Neural cell (in vitro differentiated cells): ENCODE measurements at regions not wholly inside any gene's neighbourhood (a gene's known extent, or its start where the extent isn't known, plus 50 kb on each side); places are given as distances from the start of the nearest gene placed in this dataset.

Source experiments
- H2AFZ ChIP-seq: fragments of 200-600, 300-800 bp; sonication (generic), shearing (Covaris generic); 2 replicates; pipeline ENCODE4 v1.6.0; 2014; ENCODE audit warnings: low read depth, mild to moderate bottlenecking, antibody characterized with exemption, low read length, moderate library complexity
- H3F3A ChIP-seq: fragments of 200-600 bp; shearing (Covaris generic); 2 replicates; pipeline ENCODE4 v1.6.1; 2016; ENCODE audit warnings: mild to moderate bottlenecking, moderate library complexity, mixed read lengths, antibody characterized with exemption, low read length; ENCODE audit not compliant: insufficient read depth, poor library complexity, severe bottlenecking
- H3K27ac ChIP-seq: fragments of 200-600, 300-800 bp; sonication (generic), shearing (Covaris generic); 2 replicates; pipeline ENCODE4 v1.5.1; 2014; ENCODE audit warnings: mild to moderate bottlenecking, low read length, moderate library complexity
- H3K27me3 ChIP-seq: fragments of 300-800, 200-600 bp; sonication (generic), shearing (Covaris generic); 2 replicates; pipeline ENCODE4 v1.6.0; 2014; ENCODE audit warnings: mild to moderate bottlenecking, low read depth, low read length, moderate library complexity; ENCODE audit not compliant: insufficient read depth
- H3K36me3 ChIP-seq: fragments of 300-800, 200-600 bp; sonication (generic), shearing (Covaris generic); 2 replicates; pipeline ENCODE4 v1.5.1; 2014; ENCODE audit warnings: mild to moderate bottlenecking, antibody characterized with exemption, low read length, moderate library complexity; ENCODE audit not compliant: insufficient read depth
- H3K4me2 ChIP-seq: fragments of 300-800, 200-600 bp; sonication (generic), shearing (Covaris generic); 2 replicates; pipeline ENCODE4 v1.6.0; 2014; ENCODE audit warnings: mild to moderate bottlenecking, low read length
- H3K4me3 ChIP-seq: fragments of 300-800, 200-600 bp; sonication (generic), shearing (Covaris generic); 2 replicates; pipeline ENCODE4 v1.5.1; 2014; ENCODE audit warnings: mild to moderate bottlenecking, low read length, moderate library complexity
- H3K79me2 ChIP-seq: fragments of 200-600 bp; shearing (Covaris generic); replicated peaks from 2 replicates; pipeline ENCODE4 v1.6.0; 2014; ENCODE audit warnings: mild to moderate bottlenecking, low read length, moderate library complexity; ENCODE audit not compliant: insufficient read depth
- H3K9ac ChIP-seq: fragments of 300-800, 200-600 bp; sonication (generic), shearing (Covaris generic); 2 replicates; pipeline ENCODE4 v1.6.1; 2016; ENCODE audit warnings: mild to moderate bottlenecking, low read length, mixed read lengths
- H3K9me2 ChIP-seq: fragments of 200-600 bp; shearing (Covaris generic); 2 replicates; pipeline ENCODE4 v1.6.1; 2016; ENCODE audit warnings: mild to moderate bottlenecking, low read length, mixed read lengths; ENCODE audit not compliant: insufficient read depth
- H3K9me3 ChIP-seq: fragments of 200-600, 300-800 bp; sonication (generic), shearing (Covaris generic); 2 replicates; pipeline ENCODE4 v1.6.1; 2016; ENCODE audit warnings: mild to moderate bottlenecking, mixed run types, low read length, moderate library complexity, mixed read lengths
- H4K20me1 ChIP-seq: fragments of 200-600 bp; shearing (Covaris generic); 2 replicates; pipeline ENCODE4 v1.6.1; 2016; ENCODE audit warnings: mild to moderate bottlenecking, mixed run types; ENCODE audit not compliant: insufficient read depth
- CTCF ChIP-seq: fragments of 450-650 bp; IDR thresholded peaks from 2 replicates; pipeline ENCODE4 v1.5.1; 2014; ENCODE audit warnings: antibody characterized with exemption, mild to moderate bottlenecking, moderate library complexity; ENCODE audit not compliant: poor library complexity, severe bottlenecking
- EP300 ChIP-seq: fragments of 450-650 bp; conservative IDR thresholded peaks from 2 replicates; pipeline ENCODE4 v1.6.1; 2014; ENCODE audit warnings: antibody characterized with exemption, mild to moderate bottlenecking, moderate library complexity; ENCODE audit not compliant: poor library complexity, severe bottlenecking
- EZH2 ChIP-seq: fragments of 200-600, 300-800 bp; shearing (Covaris generic), sonication (generic); IDR thresholded peaks from 2 replicates; pipeline ENCODE4 v1.6.1; 2014; ENCODE audit warnings: antibody characterized with exemption, low read length, borderline replicate concordance, mild to moderate bottlenecking; ENCODE audit not compliant: insufficient read depth, poor library complexity, severe bottlenecking
- MXI1 ChIP-seq: fragments of 450-650 bp; conservative IDR thresholded peaks from 2 replicates; pipeline ENCODE4 v1.6.1; 2014; ENCODE audit warnings: antibody characterized with exemption, mild to moderate bottlenecking; ENCODE audit not compliant: poor library complexity, severe bottlenecking
- POLR2AphosphoS5 ChIP-seq: IDR thresholded peaks from 2 replicates; pipeline ENCODE4 v1.6.1; 2012
- RAD21 ChIP-seq: fragments of 450-650 bp; conservative IDR thresholded peaks from 2 replicates; pipeline ENCODE4 v1.6.1; 2014; ENCODE audit warnings: antibody characterized with exemption, mild to moderate bottlenecking, moderate library complexity
- REST ChIP-seq: IDR thresholded peaks from 2 replicates; pipeline ENCODE4 v1.6.1; 2012; ENCODE audit warnings: borderline replicate concordance
- SMC3 ChIP-seq: fragments of 450-650 bp; conservative IDR thresholded peaks from 2 replicates; pipeline ENCODE4 v1.6.1; 2014; ENCODE audit warnings: antibody characterized with exemption, mild to moderate bottlenecking, moderate library complexity; ENCODE audit not compliant: poor library complexity
- TAF1 ChIP-seq: IDR thresholded peaks from 2 replicates; pipeline ENCODE4 v1.6.1; 2012; ENCODE audit warnings: low read depth

GRCh38 chr14:66074537-66074936, 411.6 kb upstream of the CCDC196 start:
- Histone ChIP-seq H3K4me3 (peak overlapping the region; percentile 31), H3K27ac (peak overlapping the region; percentile 89), H3K27me3 (no peaks in the 10 kb centered on the region), H3F3A (no peaks in the 10 kb centered on the region), H3K4me2 (peak overlapping the region; percentile 41), H2AFZ (peak overlapping the region; percentile 17), H3K9me3 (no peaks in the 10 kb centered on the region), H3K79me2 (no peaks in the 10 kb centered on the region), H4K20me1 (no peaks in the 10 kb centered on the region), H3K9ac (peak overlapping the region; percentile 57), H3K9me2 (no peaks in the 10 kb centered on the region), H3K36me3 (no peaks in the 10 kb centered on the region)
- TF ChIP-seq POLR2AphosphoS5, result peak; percentile 83
- no peak for TF ChIP-seq RAD21
- peak; percentile 81 for TF ChIP-seq EP300
- no peak for TF ChIP-seq MXI1
- TF ChIP-seq CTCF, result no peak
- TF ChIP-seq TAF1, result no peak
- no peak for TF ChIP-seq SMC3
- TF ChIP-seq REST, result no peak
- no peak for TF ChIP-seq EZH2

- Histone ChIP-seq H3K9me3 (no peaks in the 10 kb centered on the region), H3K27me3 (no peaks in the 10 kb centered on the region), H3K27ac (peak overlapping the region; percentile 89), H3F3A (no peaks in the 10 kb centered on the region), H3K4me3 (no peak overlapping the region), H3K9ac (peak overlapping the region; percentile 8), H3K4me2 (no peak overlapping the region), H3K79me2 (no peaks in the 10 kb centered on the region), H2AFZ (no peak overlapping the region), H3K9me2 (no peaks in the 10 kb centered on the region), H4K20me1 (no peaks in the 10 kb centered on the region), H3K36me3 (no peaks in the 10 kb centered on the region)
- TF ChIP-seq SMC3, result no peak
Measured at GRCh38 chr14:66076176-66076575, 410.0 kb upstream of the CCDC196 start.

- Histone ChIP-seq H3K36me3 (no peaks in the 10 kb centered on the region), H3K27me3 (no peaks in the 10 kb centered on the region), H3K79me2 (no peaks in the 10 kb centered on the region), H3K9me3 (no peaks in the 10 kb centered on the region), H3K9me2 (no peaks in the 10 kb centered on the region), H4K20me1 (no peaks in the 10 kb centered on the region), H2AFZ (no peak overlapping the region), H3K4me2 (no peak overlapping the region), H3F3A (no peaks in the 10 kb centered on the region), H3K9ac (no peak overlapping the region), H3K27ac (no peak overlapping the region), H3K4me3 (no peak overlapping the region)
- TF ChIP-seq REST (no peak), SMC3 (no peak), EZH2 (no peak), TAF1 (no peak), CTCF (no peak), MXI1 (no peak), EP300 (no peak)
Measured at GRCh38 chr14:66078006-66078405, 408.2 kb upstream of the CCDC196 start.
